CD4-positive, alpha-beta T cell treated with Interleukin-17A for 1 hour (primary cell): ENCODE measurements at regions not wholly inside any gene's neighbourhood (a gene's known extent, or its start where the extent isn't known, plus 50 kb on each side); places are given as distances from the start of the nearest gene placed in this dataset.
"Not testable (repeated sequence)": the region's sequence is repeated elsewhere in the genome, so short reads cannot be mapped to it uniquely, and the experiment has no call there.

Source experiments
- DNase-seq: peaks from one replicate; pipeline ENCODE4 v3.0.0-alpha.2; 2020

GRCh38 chr6:20263059-20263458 is 50.8 kb upstream of the MBOAT1 start:
- no peak for DNase-seq

- no peak for DNase-seq
Observed at GRCh38 chr6:20265842-20266241, 53.6 kb upstream of the MBOAT1 start.

GRCh38 chr6:20266851-20267608 is 54.8 kb upstream of the MBOAT1 start:
- no peak for DNase-seq

GRCh38 chr6:20269181-20269580 is 56.9 kb upstream of the MBOAT1 start:
- no peak for DNase-seq

GRCh38 chr6:20271818-20272217 is 59.5 kb upstream of the MBOAT1 start:
- no peak for DNase-seq

- DNase-seq = no peak
Observed at GRCh38 chr6:20274137-20274536, 61.9 kb upstream of the MBOAT1 start.

- DNase-seq = not testable (repeated sequence)
Observed at GRCh38 chr6:20275837-20276236, 63.6 kb upstream of the MBOAT1 start.

- not testable (repeated sequence) for DNase-seq
Observed at GRCh38 chr6:20277724-20278123, 65.5 kb upstream of the MBOAT1 start.

GRCh38 chr6:20279051-20279450 is 66.8 kb upstream of the MBOAT1 start:
- no peak for DNase-seq

GRCh38 chr6:20279608-20280287 is 67.5 kb upstream of the MBOAT1 start:
- no peak for DNase-seq

- DNase-seq = no peak
Observed at GRCh38 chr6:20280288-20280621, 68.0 kb upstream of the MBOAT1 start.

- no peak for DNase-seq
Observed at GRCh38 chr6:20284672-20285071, 72.4 kb upstream of the MBOAT1 start.

- no peak for DNase-seq
Observed at GRCh38 chr6:20286968-20287565, 74.8 kb upstream of the MBOAT1 start.

GRCh38 chr6:20291764-20292580 is 79.7 kb upstream of the MBOAT1 start:
- DNase-seq = peak; percentile 79

GRCh38 chr6:20292905-20293304 is 80.6 kb upstream of the MBOAT1 start:
- DNase-seq = peak; percentile 20

- DNase-seq = no peak
Observed at GRCh38 chr6:20301256-20301655, 89.0 kb upstream of the MBOAT1 start.

GRCh38 chr6:20302168-20302567 is 89.9 kb upstream of the MBOAT1 start:
- no peak for DNase-seq

GRCh38 chr6:20302702-20303251 is 90.5 kb upstream of the MBOAT1 start:
- no peak for DNase-seq

- no peak for DNase-seq
Observed at GRCh38 chr6:20306491-20306890, 94.2 kb upstream of the MBOAT1 start.

- DNase-seq = no peak
Observed at GRCh38 chr6:20309186-20309585, 92.5 kb upstream of the E2F3 start.

- DNase-seq = no peak
Observed at GRCh38 chr6:20310185-20310584, 91.5 kb upstream of the E2F3 start.

GRCh38 chr6:20312606-20313005 is 89.1 kb upstream of the E2F3 start:
- no peak for DNase-seq

GRCh38 chr6:20313051-20313450 is 88.6 kb upstream of the E2F3 start:
- no peak for DNase-seq
